Stomach (tissue), 8 donors: ENCODE measurements at regions not wholly inside any gene's neighbourhood (a gene's known extent, or its start where the extent isn't known, plus 50 kb on each side); places are given as distances from the start of the nearest gene placed in this dataset.

Source experiments
- DNase-seq, 2 donors: peaks; one replicate each; pipeline versions ENCODE4 v3.0.0 to v3.0.0-alpha.2; 2013 to 2019
- H3K27ac ChIP-seq, 5 donors: fragments of 200-600 bp in 4 of 5; sonication (generic) in 4 of 5; one replicate each; pipeline ENCODE4 v1.5.1; 2013 to 2019; ENCODE audit warnings: mild to moderate bottlenecking in 1 of 5, moderate library complexity in 1 of 5
- H3K27me3 ChIP-seq, 3 donors: fragments of 200-600 bp; sonication (generic); one replicate each; pipeline ENCODE4 v1.5.1; 2017 to 2019; ENCODE audit warnings: mixed run types in 1 of 3
- H3K36me3 ChIP-seq, 4 donors: fragments of 200-600 bp; sonication (generic); 1 replicate in 3 of 4; 2 replicates in 1 of 4; pipeline ENCODE4 v1.5.1; 2016 to 2019
- H3K4me1 ChIP-seq, 4 donors: fragments of 200-600 bp; sonication (generic); one replicate each; pipeline ENCODE4 v1.5.1; 2016 to 2019
- H3K4me3 ChIP-seq, 4 donors: fragments of 200-600 bp; sonication (generic) in 3 of 4; one replicate each; pipeline ENCODE4 v1.5.1; 2016 to 2019; ENCODE audit warnings: mild to moderate bottlenecking in 1 of 4
- H3K9me3 ChIP-seq, 4 donors: fragments of 200-600 bp; sonication (generic); one replicate each; pipeline ENCODE4 v1.5.1; 2016 to 2019
- CTCF ChIP-seq, 7 experiments: fragments of 450-650 bp in 4 of 7; fragments of 200-600 bp in 3 of 7; sonication (generic) in 3 of 7; IDR thresholded peaks; one replicate each; pipeline ENCODE4 v1.5.1; 2016 to 2019; ENCODE audit warnings: antibody characterized with exemption in 7 of 7, control low read depth in 2 of 7, mild to moderate bottlenecking in 1 of 7
- EP300 ChIP-seq: sonication (generic); formaldehyde crosslinking; IDR thresholded peaks from one replicate; pipeline ENCODE4 v1.6.1; 2017; ENCODE audit warnings: antibody characterized with exemption
- POLR2A ChIP-seq, 4 donors: fragments of 450-650 bp; IDR thresholded peaks; one replicate each; pipeline ENCODE4 v1.6.1; 2016; ENCODE audit warnings: antibody characterized with exemption in 4 of 4, control low read depth in 2 of 4, mild to moderate bottlenecking in 1 of 4, moderate library complexity in 1 of 4
- POLR2AphosphoS5 ChIP-seq, 3 donors: sonication (generic); formaldehyde crosslinking; IDR thresholded peaks; one replicate each; pipeline ENCODE4 v1.6.1; 2016; ENCODE audit warnings: antibody characterized with exemption in 3 of 3
- WGBS, 5 donors: extraction: QIAGEN DNeasy Blood & Tissue Kit in 3 of 5; methylation state at CpG; one replicate each; pipeline versions ENCODE4 v1.1.5 to v1.1.7; 2013 to 2018; 5-methylcytosine and 5-hydroxymethylcytosine counted together
- intact Hi-C: fragments of 100-400 bp; cut with DNase I; formaldehyde crosslinking; loops from one replicate; pipeline ENCODE4 v1.15.1; 2023; ENCODE audit warnings: low total_unique reads
- donor health status: healthy with polysubstance abuse.
- donor health status: Bipolar disorder and iron deficiency.
- donor health status: healthy.

- no peak for TF ChIP-seq EP300
- no peak for TF ChIP-seq POLR2AphosphoS5 (IDR thresholded peaks at IDR 0.05)
- no peak for TF ChIP-seq POLR2A (IDR thresholded peaks at IDR 0.05)
- no peak for TF ChIP-seq CTCF (IDR thresholded peaks at IDR 0.05)
- no peak for DNase-seq
- WGBS, 5 donors = 43 to 72% (median 48%) methylated on average over 7 of the region's 7 CpGs
- H3K4me3 ChIP-seq = no peak overlapping the region
- H3K36me3 ChIP-seq = no peaks in the 10 kb centered on the region
- H3K27ac ChIP-seq = no peak overlapping the region
- H3K4me1 ChIP-seq = peaks cover 0 to 18% (median 8%) of the 10 kb centered on the region in 4 donors
- H3K9me3 ChIP-seq = no peaks in the 10 kb centered on the region
- no peaks in the 10 kb centered on the region for H3K27me3 ChIP-seq
- intact Hi-C loops = no loop called here
These were observed 104.1 kb upstream of the TUT7 start for GRCh38 chr9:86458191-86458855.

GRCh38 chr9:86456416-86456815 is 102.2 kb upstream of the TUT7 start:
- intact Hi-C loops = no loop called here
- H3K27ac ChIP-seq = no peak overlapping the region
- H3K9me3 ChIP-seq = no peaks in the 10 kb centered on the region
- peaks cover 0 to 18% (median 8%) of the 10 kb centered on the region in 4 donors for H3K4me1 ChIP-seq
- DNase-seq = no peak
- no peaks in the 10 kb centered on the region for H3K27me3 ChIP-seq
- 83 to 95% (median 91%) methylated on average over 4 of the region's 4 CpGs for WGBS, 5 donors
- TF ChIP-seq CTCF (IDR thresholded peaks at IDR 0.05) = no peak
- no peak for TF ChIP-seq POLR2AphosphoS5 (IDR thresholded peaks at IDR 0.05)
- TF ChIP-seq POLR2A (IDR thresholded peaks at IDR 0.05) = no peak
- TF ChIP-seq EP300 = no peak
- no peaks in the 10 kb centered on the region for H3K36me3 ChIP-seq
- no peak overlapping the region for H3K4me3 ChIP-seq

- intact Hi-C loops = no loop called here
- Histone ChIP-seq H3K27ac (peak overlapping the region in 1 of 5 donors; percentile 39), H3K36me3 (no peaks in the 10 kb centered on the region), H3K4me3 (no peak overlapping the region), H3K27me3 (no peaks in the 10 kb centered on the region), H3K9me3 (no peaks in the 10 kb centered on the region), H3K4me1 (peaks cover 0 to 18% (median 8%) of the 10 kb centered on the region in 4 donors)
- DNase-seq = peak in 1 of 2 donors; percentile 23
- 15 to 39% (median 21%) methylated on average over 7 of the region's 7 CpGs for WGBS, 5 donors
- no peak for TF ChIP-seq EP300
- TF ChIP-seq CTCF (IDR thresholded peaks at IDR 0.05) = no peak
- no peak for TF ChIP-seq POLR2A (IDR thresholded peaks at IDR 0.05)
- TF ChIP-seq POLR2AphosphoS5 (IDR thresholded peaks at IDR 0.05) = no peak
These were observed 100.7 kb upstream of the TUT7 start for GRCh38 chr9:86454701-86455615.

GRCh38 chr9:86452201-86452828 is 98.1 kb upstream of the TUT7 start:
- H3K4me3 ChIP-seq = no peak overlapping the region
- H3K9me3 ChIP-seq = no peaks in the 10 kb centered on the region
- no peak for DNase-seq
- H3K36me3 ChIP-seq = no peaks in the 10 kb centered on the region
- H3K27ac ChIP-seq = no peak overlapping the region
- intact Hi-C loops = no loop called here
- 39 to 68% (median 59%) methylated on average over 3 of the region's 3 CpGs for WGBS, 5 donors
- no peaks in the 10 kb centered on the region for H3K27me3 ChIP-seq
- TF ChIP-seq EP300 (no peak), POLR2A (IDR thresholded peaks at IDR 0.05) (no peak), POLR2AphosphoS5 (IDR thresholded peaks at IDR 0.05) (no peak), CTCF (IDR thresholded peaks at IDR 0.05) (no peak)
- peaks cover 0 to 18% (median 8%) of the 10 kb centered on the region in 4 donors for H3K4me1 ChIP-seq
